ENCODE measurements at regions not wholly inside any gene's neighbourhood (a gene's known extent, or its start where the extent isn't known, plus 50 kb on each side); places are given as distances from the start of the nearest gene placed in this dataset.

DNA sequence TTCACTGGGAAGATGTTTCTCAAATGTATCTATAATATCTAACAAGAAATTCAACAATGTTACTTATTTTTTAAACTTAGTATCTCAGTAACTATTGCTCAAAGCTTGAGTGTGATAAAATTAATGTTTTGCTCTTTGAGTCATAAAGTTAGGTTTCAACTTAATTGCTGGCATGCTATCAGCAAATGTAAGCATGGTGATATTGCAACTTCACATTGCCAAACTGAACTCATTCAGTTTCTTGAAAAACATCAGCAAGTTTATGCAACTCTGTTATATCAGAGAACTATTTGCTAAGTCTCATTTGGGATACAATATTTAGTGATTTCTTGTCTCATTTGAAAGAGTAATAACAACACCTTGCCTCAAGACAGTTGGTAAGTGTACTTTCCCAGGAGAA is 91.2 kb upstream of the KLF3 start:
- Histone ChIP-seq H3K27me3 (no peaks in the 10 kb centered on the region), H3K4me1 (no peaks in the 10 kb centered on the region; the same call in 1 of the 2 replicates), H3K9me3 (no peaks in the 10 kb centered on the region; the same call in 1 of the 2 replicates), H3K36me3 (no peaks in the 10 kb centered on the region), H3K4me3 (ENCODE audit: low read depth, low read length) (no peak overlapping the region)
- DNase-seq, result no peak
- TF ChIP-seq, protein P1, sequence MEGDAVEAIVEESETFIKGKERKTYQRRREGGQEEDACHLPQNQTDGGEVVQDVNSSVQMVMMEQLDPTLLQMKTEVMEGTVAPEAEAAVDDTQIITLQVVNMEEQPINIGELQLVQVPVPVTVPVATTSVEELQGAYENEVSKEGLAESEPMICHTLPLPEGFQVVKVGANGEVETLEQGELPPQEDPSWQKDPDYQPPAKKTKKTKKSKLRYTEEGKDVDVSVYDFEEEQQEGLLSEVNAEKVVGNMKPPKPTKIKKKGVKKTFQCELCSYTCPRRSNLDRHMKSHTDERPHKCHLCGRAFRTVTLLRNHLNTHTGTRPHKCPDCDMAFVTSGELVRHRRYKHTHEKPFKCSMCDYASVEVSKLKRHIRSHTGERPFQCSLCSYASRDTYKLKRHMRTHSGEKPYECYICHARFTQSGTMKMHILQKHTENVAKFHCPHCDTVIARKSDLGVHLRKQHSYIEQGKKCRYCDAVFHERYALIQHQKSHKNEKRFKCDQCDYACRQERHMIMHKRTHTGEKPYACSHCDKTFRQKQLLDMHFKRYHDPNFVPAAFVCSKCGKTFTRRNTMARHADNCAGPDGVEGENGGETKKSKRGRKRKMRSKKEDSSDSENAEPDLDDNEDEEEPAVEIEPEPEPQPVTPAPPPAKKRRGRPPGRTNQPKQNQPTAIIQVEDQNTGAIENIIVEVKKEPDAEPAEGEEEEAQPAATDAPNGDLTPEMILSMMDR (IDR thresholded peaks at IDR 0.05; ENCODE audit: low read depth, low read length), result no peak

DNA sequence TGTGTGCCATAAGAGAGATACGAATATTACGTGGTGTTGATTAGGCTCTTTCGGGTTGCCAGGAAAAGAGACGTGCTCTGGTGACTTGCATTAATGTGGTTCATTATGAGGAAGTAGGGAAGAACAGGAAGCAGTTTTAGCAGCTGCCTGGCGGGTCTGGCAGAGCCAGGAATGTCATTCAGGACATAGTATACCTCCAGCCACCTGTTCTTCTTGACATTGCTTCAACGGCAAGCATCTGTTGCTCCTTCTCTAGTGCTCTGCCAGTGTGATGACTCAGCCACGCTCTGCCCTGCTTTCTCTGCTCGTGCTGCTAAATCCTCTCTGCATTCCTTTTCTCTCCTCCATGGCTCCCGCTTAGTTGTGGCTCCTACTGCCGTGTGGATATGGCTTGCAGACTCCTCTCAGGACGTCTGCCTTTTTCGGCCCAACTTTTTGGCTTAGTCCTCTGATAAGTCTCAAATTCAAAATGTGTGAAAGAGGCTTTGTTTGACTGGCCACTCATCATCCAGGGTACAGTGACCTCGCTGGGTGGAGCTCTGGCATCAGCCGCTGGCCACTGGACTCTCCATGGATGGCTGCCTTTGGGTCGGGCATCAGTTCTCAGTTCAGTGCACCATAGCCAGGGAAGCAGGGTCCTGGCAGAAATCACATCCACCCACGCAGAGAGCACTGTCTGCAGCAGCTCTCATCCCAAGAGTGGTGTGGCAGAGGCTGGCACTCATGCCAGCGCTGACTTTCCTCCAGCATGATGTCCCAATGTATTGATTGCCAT is 89.3 kb upstream of the KLF3 start:
- DNase-seq, result no peak
- H3K4me1 ChIP-seq, result no peaks in the 10 kb centered on the region; the same call in 1 of the 2 replicates
- H3K36me3 ChIP-seq, result no peaks in the 10 kb centered on the region
- no peak overlapping the region for H3K4me3 ChIP-seq (ENCODE audit: low read depth, low read length)
- no peaks in the 10 kb centered on the region; the same call in 1 of the 2 replicates for H3K9me3 ChIP-seq
- TF ChIP-seq, protein P1 (IDR thresholded peaks at IDR 0.05; ENCODE audit: low read depth, low read length), result no peak
- no peaks in the 10 kb centered on the region for H3K27me3 ChIP-seq

DNA sequence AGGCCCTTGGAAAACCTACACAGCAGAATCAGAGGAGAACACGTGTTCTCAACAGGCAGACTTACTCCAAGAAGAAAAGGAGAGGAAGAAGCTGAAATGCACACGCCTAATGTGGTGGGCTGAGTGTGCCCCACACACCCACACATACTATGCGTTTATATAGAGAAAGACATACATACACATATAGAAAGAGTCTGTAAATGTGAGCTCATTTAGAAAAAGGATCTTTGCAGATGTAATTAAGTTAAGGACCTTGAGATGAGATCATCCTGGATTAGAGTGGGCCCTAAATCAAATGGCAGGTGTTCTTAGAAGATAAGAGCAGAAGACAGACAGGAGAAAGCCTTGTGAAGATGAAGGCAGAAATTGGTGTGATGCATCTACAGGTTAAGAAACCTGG is 87.2 kb upstream of the KLF3 start:
- Histone ChIP-seq H3K4me3 (ENCODE audit: low read depth, low read length) (no peak overlapping the region), H3K9me3 (no peaks in the 10 kb centered on the region; the same call in 1 of the 2 replicates), H3K36me3 (no peaks in the 10 kb centered on the region), H3K4me1 (no peaks in the 10 kb centered on the region; the same call in 1 of the 2 replicates), H3K27me3 (no peaks in the 10 kb centered on the region)
- DNase-seq, result no peak
- TF ChIP-seq, protein P1 (IDR thresholded peaks at IDR 0.05; ENCODE audit: low read depth, low read length), result no peak

GRCh38 chr4:38577462-38577861 is 86.5 kb upstream of the KLF3 start:
- no peaks in the 10 kb centered on the region for H3K27me3 ChIP-seq
- no peaks in the 10 kb centered on the region for H3K36me3 ChIP-seq
- H3K9me3 ChIP-seq, result no peaks in the 10 kb centered on the region; the same call in 1 of the 2 replicates
- TF ChIP-seq, protein P1 (IDR thresholded peaks at IDR 0.05; ENCODE audit: low read depth, low read length), result no peak
- no peak overlapping the region for H3K4me3 ChIP-seq (ENCODE audit: low read depth, low read length)
- no peaks in the 10 kb centered on the region; the same call in 1 of the 2 replicates for H3K4me1 ChIP-seq
- DNase-seq, result no peak

GRCh38 chr4:38581426-38582106 is 82.4 kb upstream of the KLF3 start:
- H3K4me1 ChIP-seq, result no peaks in the 10 kb centered on the region; the same call in 1 of the 2 replicates
- TF ChIP-seq, protein P1 (IDR thresholded peaks at IDR 0.05; ENCODE audit: low read depth, low read length), result no peak
- DNase-seq, result no peak
- no peaks in the 10 kb centered on the region for H3K27me3 ChIP-seq
- no peaks in the 10 kb centered on the region; the same call in 1 of the 2 replicates for H3K9me3 ChIP-seq
- no peaks in the 10 kb centered on the region for H3K36me3 ChIP-seq
- no peak overlapping the region for H3K4me3 ChIP-seq (ENCODE audit: low read depth, low read length)

- Histone ChIP-seq H3K4me1 (no peaks in the 10 kb centered on the region), H3K27me3 (no peaks in the 10 kb centered on the region), H3K4me3 (ENCODE audit: low read depth, low read length) (no peak overlapping the region), H3K9me3 (no peaks in the 10 kb centered on the region), H3K36me3 (no peaks in the 10 kb centered on the region)
- TF ChIP-seq, protein P1 (IDR thresholded peaks at IDR 0.05; ENCODE audit: low read depth, low read length), result no peak
- no peak for DNase-seq
These were observed 81.6 kb upstream of the KLF3 start for GRCh38 chr4:38582445-38582844.
